ENCODE measurements at regions not wholly inside any gene's neighbourhood (a gene's known extent, or its start where the extent isn't known, plus 50 kb on each side); places are given as distances from the start of the nearest gene placed in this dataset.

DNA sequence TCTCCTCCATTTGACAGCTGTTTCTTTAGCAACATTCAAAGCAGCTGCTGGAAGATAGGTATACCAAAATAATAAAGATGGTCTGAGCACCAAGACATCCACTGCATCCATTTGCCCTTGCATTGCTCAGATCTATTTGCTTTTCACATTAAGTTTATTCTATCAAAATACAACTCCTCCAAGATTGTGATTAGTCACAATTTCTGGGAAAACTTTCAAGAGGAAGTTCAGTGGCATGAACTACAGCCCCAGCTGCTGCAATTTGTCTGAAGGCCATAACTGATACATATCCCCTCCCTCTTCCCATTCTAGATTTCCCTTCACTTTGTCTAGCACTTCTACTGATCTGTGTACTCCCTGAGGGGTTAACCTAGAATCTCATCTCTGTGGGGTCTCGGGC is 117.5 kb upstream of the CEP126 start:
- no peak overlapping the region for H3K9ac ChIP-seq (replicated peaks; ENCODE audit: extremely low read depth, insufficient read depth, low read length)
- H3K4me1 ChIP-seq (ENCODE audit: control insufficient read depth, extremely low read depth, insufficient read depth, low read length) = no peaks in the 10 kb centered on the region
- no peaks in the 10 kb centered on the region for H3K27me3 ChIP-seq (ENCODE audit: control insufficient read depth in 2 of 2, insufficient read depth in 2 of 2, low read length in 2 of 2)
- no peak overlapping the region for H3K27ac ChIP-seq (ENCODE audit: insufficient read depth, low read depth, low read length)
- no peaks in the 10 kb centered on the region for H3K9me3 ChIP-seq (replicated peaks; ENCODE audit: control insufficient read depth, insufficient read depth, low read length)
- H2AFZ ChIP-seq (ENCODE audit: low read depth, low read length) = no peak overlapping the region
- no peaks in the 10 kb centered on the region for H4K20me1 ChIP-seq (replicated peaks; ENCODE audit: control insufficient read depth, extremely low read depth, insufficient read depth, low read length)
- CTCF ChIA-PET = no interaction called here
- no peak overlapping the region for H3K4me2 ChIP-seq (ENCODE audit: insufficient read depth, low read length)
- H3K36me3 ChIP-seq (ENCODE audit: control insufficient read depth in 2 of 2, extremely low read depth in 1 of 2, insufficient read depth in 2 of 2, low read length in 2 of 2) = no peaks in the 10 kb centered on the region
- peak; percentile 6 for DNase-seq (ENCODE audit: low read depth, low spot score)
- no TSS peak for BruUV-seq (replicated peaks)
- dilution Hi-C loops (cut with MboI; ENCODE audit: extremely low pct_ligation_motif_present, low sequenced_read_pairs) = no loop called here
- intact Hi-C loops (cut with micrococcal nuclease) = no loop called here
- TF ChIP-seq POLR2A (IDR thresholded peaks at IDR 0.05; ENCODE audit: low read depth, low read length) (no peak), MYC (IDR thresholded peaks at IDR 0.05; ENCODE audit: low read depth, low read length) (no peak)
- H3K9me1 ChIP-seq (replicated peaks; ENCODE audit: control insufficient read depth, extremely low read depth, insufficient read depth, low read length) = no peaks in the 10 kb centered on the region
- FAIRE-seq = no peak
- no peak overlapping the region for H3K4me3 ChIP-seq (replicated peaks in 1 of 3; ENCODE audit: insufficient read depth in 1 of 3, low read depth in 1 of 3, low read length in 3 of 3)
- POLR2A ChIA-PET = no interaction called here
- no peaks in the 10 kb centered on the region for H3K79me2 ChIP-seq (ENCODE audit: control insufficient read depth, insufficient read depth, low read length)

DNA sequence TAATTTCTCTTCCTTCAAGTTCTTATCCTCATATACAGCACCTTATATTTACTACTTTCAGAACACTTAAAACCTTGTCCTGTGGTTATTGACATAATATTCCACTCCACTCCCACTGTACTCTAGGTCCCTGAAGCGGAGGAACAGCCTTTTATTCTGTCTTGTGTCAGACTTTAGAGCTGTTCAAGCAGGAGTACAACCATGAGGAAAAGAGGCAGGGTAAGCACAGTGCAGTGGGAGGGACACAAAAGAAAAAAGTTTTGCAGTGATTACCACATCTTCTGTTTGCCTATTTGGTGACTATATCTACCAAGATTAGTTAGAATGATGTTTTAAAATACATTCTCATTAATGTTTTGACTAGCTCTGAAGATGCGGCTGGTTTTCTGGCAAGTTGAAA is 122.0 kb upstream of the CEP126 start:
- BruUV-seq (replicated peaks) = no TSS peak
- H3K27me3 ChIP-seq (ENCODE audit: control insufficient read depth in 2 of 2, insufficient read depth in 2 of 2, low read length in 2 of 2) = no peaks in the 10 kb centered on the region
- TF ChIP-seq FOS (IDR thresholded peaks at IDR 0.05; ENCODE audit: borderline replicate concordance, insufficient read depth, low read length) (no peak), EZH2 (IDR thresholded peaks at IDR 0.05; ENCODE audit: borderline replicate concordance, low read depth, low read length, severe bottlenecking) (no peak), MYC (IDR thresholded peaks at IDR 0.05; ENCODE audit: low read depth, low read length) (no peak)
- FAIRE-seq (no peak), DNase-seq (ENCODE audit: low read depth, low spot score) (no peak)
- H3K36me3 ChIP-seq (ENCODE audit: control insufficient read depth in 2 of 2, extremely low read depth in 1 of 2, insufficient read depth in 2 of 2, low read length in 2 of 2) = no peaks in the 10 kb centered on the region
- no peak overlapping the region for H3K9ac ChIP-seq (replicated peaks; ENCODE audit: extremely low read depth, insufficient read depth, low read length)
- no peaks in the 10 kb centered on the region for H4K20me1 ChIP-seq (replicated peaks; ENCODE audit: control insufficient read depth, extremely low read depth, insufficient read depth, low read length)
- H3K4me2 ChIP-seq (ENCODE audit: insufficient read depth, low read length) = no peak overlapping the region
- dilution Hi-C loops (cut with MboI; ENCODE audit: extremely low pct_ligation_motif_present, low sequenced_read_pairs) = no loop called here
- intact Hi-C loops (cut with micrococcal nuclease) = no loop called here
- CTCF ChIA-PET = no interaction called here
- H2AFZ ChIP-seq (ENCODE audit: low read depth, low read length) = no peak overlapping the region
- H3K4me1 ChIP-seq (ENCODE audit: control insufficient read depth, extremely low read depth, insufficient read depth, low read length) = no peaks in the 10 kb centered on the region
- no peak overlapping the region for H3K27ac ChIP-seq (ENCODE audit: insufficient read depth, low read depth, low read length)
- no peak overlapping the region for H3K4me3 ChIP-seq (replicated peaks in 1 of 3; ENCODE audit: insufficient read depth in 1 of 3, low read depth in 1 of 3, low read length in 3 of 3)
- H3K9me1 ChIP-seq (replicated peaks; ENCODE audit: control insufficient read depth, extremely low read depth, insufficient read depth, low read length) = no peaks in the 10 kb centered on the region
- no peaks in the 10 kb centered on the region for H3K79me2 ChIP-seq (ENCODE audit: control insufficient read depth, insufficient read depth, low read length)
- POLR2A ChIA-PET = no interaction called here
- H3K9me3 ChIP-seq (replicated peaks; ENCODE audit: control insufficient read depth, insufficient read depth, low read length) = no peaks in the 10 kb centered on the region

All from endothelial cell of umbilical vein (primary cell).